ENCODE measurements at regions not wholly inside any gene's neighbourhood (a gene's known extent, or its start where the extent isn't known, plus 50 kb on each side); places are given as distances from the start of the nearest gene placed in this dataset.

DNA sequence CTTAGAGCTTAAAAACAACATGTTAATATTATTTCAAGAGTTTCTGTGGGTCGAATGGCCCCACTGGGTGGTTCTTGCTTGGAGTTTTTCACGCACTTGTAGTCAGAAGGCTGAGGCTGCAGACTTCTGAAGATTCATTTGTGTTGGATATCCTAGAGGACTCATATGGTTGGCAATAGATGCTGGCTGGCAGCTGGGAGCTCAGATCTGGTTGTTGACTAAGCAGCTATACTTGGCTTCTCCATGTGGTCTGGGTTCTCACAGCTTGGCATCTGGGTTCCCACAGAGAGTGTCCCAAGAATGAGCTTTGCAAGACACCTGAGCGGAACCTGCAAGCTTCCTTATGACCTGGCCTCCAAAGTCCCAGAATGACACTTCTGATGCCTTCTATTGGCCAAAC, 163.9 kb upstream of the ZC3H12C start:
- WGBS, 2 donors (ENCODE audit: low coverage in 1 of 2), result 75 to 89% methylated on average over 2 to 3 of the region's 3 CpGs
- Histone ChIP-seq H3K4me1 (no peaks in the 10 kb centered on the region), H3K36me3 (no peaks in the 10 kb centered on the region), H3K9me3 (no peaks in the 10 kb centered on the region), H3K4me3 (no peak overlapping the region), H3K27ac (no peak overlapping the region), H3K27me3 (no peaks in the 10 kb centered on the region)
- intact Hi-C loops (cut with DNase I; ENCODE audit: low total_unique reads) (no loop called here), in situ Hi-C loops (cut with MboI; ENCODE audit: low pct_ligation_motif_present in 1 of 4, low pct_unique_long_range_greater_than_20kb in 1 of 4, low sequenced_read_pairs in 3 of 4) (loop anchor here in 2 of 4 donors (25.0 kb wide), 2 partner anchors 258 to 1217 kb away; no protein-coding TSS in a partner anchor)
- TF ChIP-seq POLR2AphosphoS5 (IDR thresholded peaks at IDR 0.05) (no peak), POLR2A (IDR thresholded peaks at IDR 0.05) (no peak), EP300 (IDR thresholded peaks at IDR 0.05; ENCODE audit: low read depth) (no peak)
- TF ChIP-seq, protein P1, sequence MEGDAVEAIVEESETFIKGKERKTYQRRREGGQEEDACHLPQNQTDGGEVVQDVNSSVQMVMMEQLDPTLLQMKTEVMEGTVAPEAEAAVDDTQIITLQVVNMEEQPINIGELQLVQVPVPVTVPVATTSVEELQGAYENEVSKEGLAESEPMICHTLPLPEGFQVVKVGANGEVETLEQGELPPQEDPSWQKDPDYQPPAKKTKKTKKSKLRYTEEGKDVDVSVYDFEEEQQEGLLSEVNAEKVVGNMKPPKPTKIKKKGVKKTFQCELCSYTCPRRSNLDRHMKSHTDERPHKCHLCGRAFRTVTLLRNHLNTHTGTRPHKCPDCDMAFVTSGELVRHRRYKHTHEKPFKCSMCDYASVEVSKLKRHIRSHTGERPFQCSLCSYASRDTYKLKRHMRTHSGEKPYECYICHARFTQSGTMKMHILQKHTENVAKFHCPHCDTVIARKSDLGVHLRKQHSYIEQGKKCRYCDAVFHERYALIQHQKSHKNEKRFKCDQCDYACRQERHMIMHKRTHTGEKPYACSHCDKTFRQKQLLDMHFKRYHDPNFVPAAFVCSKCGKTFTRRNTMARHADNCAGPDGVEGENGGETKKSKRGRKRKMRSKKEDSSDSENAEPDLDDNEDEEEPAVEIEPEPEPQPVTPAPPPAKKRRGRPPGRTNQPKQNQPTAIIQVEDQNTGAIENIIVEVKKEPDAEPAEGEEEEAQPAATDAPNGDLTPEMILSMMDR (IDR thresholded peaks at IDR 0.05), result no peak
- no peak for DNase-seq

DNA sequence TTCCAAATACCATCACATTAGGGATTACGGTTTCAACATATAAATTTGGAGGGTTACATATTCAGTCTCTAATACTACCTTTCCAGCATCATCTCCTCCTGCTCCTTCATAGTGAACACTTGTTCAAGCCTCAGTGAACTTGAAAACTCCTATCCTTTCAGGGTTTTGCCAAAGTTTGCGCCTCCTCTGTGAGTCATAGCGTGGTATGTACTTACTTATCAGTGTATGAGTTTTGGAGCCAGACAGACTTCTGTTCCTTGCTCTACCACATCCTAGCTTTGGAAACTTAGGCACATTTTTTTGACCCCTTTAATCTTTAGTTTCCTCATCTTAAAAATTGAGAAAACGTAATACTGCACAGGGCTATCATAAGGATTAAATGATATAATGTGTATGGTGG, 160.1 kb upstream of the ZC3H12C start:
- TF ChIP-seq EP300 (IDR thresholded peaks at IDR 0.05; ENCODE audit: low read depth) (no peak), POLR2AphosphoS5 (IDR thresholded peaks at IDR 0.05) (no peak), POLR2A (IDR thresholded peaks at IDR 0.05) (no peak)
- TF ChIP-seq, protein P1 (IDR thresholded peaks at IDR 0.05), result no peak
- H3K27ac ChIP-seq, result no peak overlapping the region
- no peak overlapping the region for H3K4me3 ChIP-seq
- no peaks in the 10 kb centered on the region for H3K36me3 ChIP-seq
- WGBS, 2 donors (ENCODE audit: low coverage in 1 of 2), result 83 to 92% methylated on average over 4 of the region's 4 CpGs
- H3K9me3 ChIP-seq, result no peaks in the 10 kb centered on the region
- no peaks in the 10 kb centered on the region for H3K27me3 ChIP-seq
- in situ Hi-C loops (cut with MboI; ENCODE audit: low pct_ligation_motif_present in 1 of 4, low pct_unique_long_range_greater_than_20kb in 1 of 4, low sequenced_read_pairs in 3 of 4) (loop anchor here in 2 of 4 donors (25.0 kb wide), 2 partner anchors 254 to 1221 kb away; no protein-coding TSS in a partner anchor), intact Hi-C loops (cut with DNase I; ENCODE audit: low total_unique reads) (no loop called here)
- DNase-seq, result no peak
- no peaks in the 10 kb centered on the region for H3K4me1 ChIP-seq

DNA sequence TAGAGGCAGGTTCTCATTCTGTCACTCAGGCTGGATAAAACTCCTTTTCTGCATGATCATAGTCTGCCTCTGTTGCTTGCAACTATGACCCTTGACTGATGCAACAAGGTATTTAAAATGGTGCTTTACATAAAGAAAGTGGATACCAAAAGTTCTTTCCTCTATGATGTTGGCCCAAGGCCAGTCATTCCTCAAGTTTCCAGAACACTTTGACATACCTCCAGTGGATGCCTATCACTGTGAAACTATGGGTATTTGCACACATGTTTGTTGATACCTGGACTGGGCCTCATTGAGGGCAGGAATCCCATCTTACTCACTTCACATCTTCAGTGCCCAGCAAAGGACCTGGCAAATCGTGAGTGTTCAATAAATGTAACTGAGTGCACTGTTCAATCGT, 159.0 kb upstream of the ZC3H12C start:
- H3K4me1 ChIP-seq, result no peaks in the 10 kb centered on the region
- no peak for TF ChIP-seq EP300 (IDR thresholded peaks at IDR 0.05; ENCODE audit: low read depth)
- no peak for TF ChIP-seq POLR2A (IDR thresholded peaks at IDR 0.05)
- TF ChIP-seq POLR2AphosphoS5 (IDR thresholded peaks at IDR 0.05), result no peak
- TF ChIP-seq, protein P1 (IDR thresholded peaks at IDR 0.05), result no peak
- intact Hi-C loops (cut with DNase I; ENCODE audit: low total_unique reads) (no loop called here), in situ Hi-C loops (cut with MboI; ENCODE audit: low pct_ligation_motif_present in 1 of 4, low pct_unique_long_range_greater_than_20kb in 1 of 4, low sequenced_read_pairs in 3 of 4) (loop anchor here in 2 of 4 donors (25.0 kb wide), 2 partner anchors 253 to 1222 kb away; no protein-coding TSS in a partner anchor)
- no peaks in the 10 kb centered on the region for H3K36me3 ChIP-seq
- 80 to 84% methylated on average over 1 to 2 of the region's 2 CpGs for WGBS, 2 donors (ENCODE audit: low coverage in 1 of 2)
- no peak overlapping the region for H3K4me3 ChIP-seq
- no peaks in the 10 kb centered on the region for H3K27me3 ChIP-seq
- H3K9me3 ChIP-seq, result no peaks in the 10 kb centered on the region
- H3K27ac ChIP-seq, result no peak overlapping the region
- DNase-seq, result no peak

DNA sequence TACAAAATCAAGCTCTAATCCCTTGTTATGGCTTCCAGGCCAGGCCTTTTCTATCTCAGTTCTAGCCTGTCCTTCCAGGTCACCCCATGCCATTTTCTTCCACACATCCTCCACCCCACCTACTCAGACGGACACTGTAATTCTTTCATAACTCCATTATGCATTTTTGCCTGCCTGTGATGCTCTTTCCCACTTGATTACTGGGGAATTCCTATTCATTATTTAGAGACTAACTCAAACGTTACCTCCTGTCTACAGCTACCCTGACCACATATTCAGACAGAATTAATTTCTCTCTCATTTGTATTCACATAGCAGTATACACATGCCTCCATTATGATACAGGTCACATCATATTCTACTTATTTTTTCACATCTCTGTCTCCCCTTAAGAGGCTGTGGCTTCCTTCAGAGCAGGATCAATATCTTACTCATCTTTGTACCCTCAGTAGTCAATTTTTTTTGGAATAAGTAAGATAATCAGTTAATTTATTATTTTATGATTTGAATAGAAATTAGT, 156.5 kb upstream of the ZC3H12C start:
- no peaks in the 10 kb centered on the region for H3K27me3 ChIP-seq
- no peaks in the 10 kb centered on the region for H3K4me1 ChIP-seq
- WGBS, 2 donors (ENCODE audit: low coverage in 1 of 2), result 46 to 64% methylated on average over 2 of the region's 2 CpGs
- intact Hi-C loops (cut with DNase I; ENCODE audit: low total_unique reads) (no loop called here), in situ Hi-C loops (cut with MboI; ENCODE audit: low pct_ligation_motif_present in 1 of 4, low pct_unique_long_range_greater_than_20kb in 1 of 4, low sequenced_read_pairs in 3 of 4) (loop anchor here in 2 of 4 donors (25.0 kb wide), 2 partner anchors 251 to 1224 kb away; no protein-coding TSS in a partner anchor)
- no peaks in the 10 kb centered on the region for H3K36me3 ChIP-seq
- H3K9me3 ChIP-seq, result no peaks in the 10 kb centered on the region
- no peak for DNase-seq
- no peak overlapping the region for H3K4me3 ChIP-seq
- no peak for TF ChIP-seq POLR2A (IDR thresholded peaks at IDR 0.05)
- H3K27ac ChIP-seq, result no peak overlapping the region

DNA sequence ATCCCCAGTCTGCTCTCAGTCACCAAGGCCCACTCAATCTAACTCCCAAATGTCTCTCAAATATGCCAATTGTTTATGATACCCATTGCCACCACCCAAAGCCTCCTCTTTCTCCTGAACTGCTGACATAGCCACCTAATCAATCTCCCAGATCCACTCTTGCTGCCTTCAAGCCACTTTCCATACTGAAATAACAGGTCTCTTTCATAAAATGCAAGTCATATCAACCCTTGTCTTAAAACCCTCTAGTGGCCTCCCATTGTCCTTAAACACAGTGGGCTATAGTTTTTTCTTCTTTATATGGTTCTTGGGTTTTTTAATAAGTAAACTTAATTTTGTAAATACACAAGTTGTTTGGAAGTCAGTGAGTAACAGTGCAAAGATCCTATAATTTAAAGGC, 155.2 kb upstream of the ZC3H12C start:
- H3K9me3 ChIP-seq, result no peaks in the 10 kb centered on the region
- intact Hi-C loops (cut with DNase I; ENCODE audit: low total_unique reads), result no loop called here
- H3K27ac ChIP-seq, result no peak overlapping the region
- TF ChIP-seq POLR2A (IDR thresholded peaks at IDR 0.05) (no peak), POLR2AphosphoS5 (IDR thresholded peaks at IDR 0.05) (no peak), EP300 (IDR thresholded peaks at IDR 0.05; ENCODE audit: low read depth) (no peak)
- TF ChIP-seq, protein P1 (IDR thresholded peaks at IDR 0.05), result no peak
- H3K27me3 ChIP-seq, result no peaks in the 10 kb centered on the region
- in situ Hi-C loops (cut with MboI; ENCODE audit: low pct_ligation_motif_present in 1 of 4, low pct_unique_long_range_greater_than_20kb in 1 of 4, low sequenced_read_pairs in 3 of 4), result loop anchor here in 2 of 4 donors (25.0 kb wide), 2 partner anchors 249 to 1226 kb away; no protein-coding TSS in a partner anchor
- no peaks in the 10 kb centered on the region for H3K36me3 ChIP-seq
- no peak overlapping the region for H3K4me3 ChIP-seq
- no peak for DNase-seq
- H3K4me1 ChIP-seq, result no peaks in the 10 kb centered on the region
